ENCODE measurements at regions not wholly inside any gene's neighbourhood (a gene's known extent, or its start where the extent isn't known, plus 50 kb on each side); places are given as distances from the start of the nearest gene placed in this dataset.
"Not testable (repeated sequence)": the region's sequence is repeated elsewhere in the genome, so short reads cannot be mapped to it uniquely, and the experiment has no call there.

GRCh38 chr1:58183286-58183685, 363.2 kb downstream of the OMA1 start:
- no peak for TF ChIP-seq CTCF (IDR thresholded peaks at IDR 0.05; ENCODE audit: insufficient read depth, low read depth, low read length)
- no peaks in the 10 kb centered on the region for H3K27me3 ChIP-seq (ENCODE audit: insufficient read depth, low read length)
- DNase-seq (ENCODE audit: low read depth) = no peak
- H3K27me3 Mint-ChIP-seq (ENCODE audit: low read depth, unreplicated experiment) = no peaks in the 10 kb centered on the region
- no peak overlapping the region for H3K27ac Mint-ChIP-seq (ENCODE audit: unreplicated experiment)
- no peaks in the 10 kb centered on the region for H3K4me1 Mint-ChIP-seq (ENCODE audit: low read depth, unreplicated experiment)
- no peak overlapping the region for H2AFZ ChIP-seq (ENCODE audit: low read depth, low read length)
- no peaks in the 10 kb centered on the region for H3K9me3 ChIP-seq (ENCODE audit: insufficient read depth, low read depth, low read length)
- H3K4me2 ChIP-seq (ENCODE audit: low read length) = no peak overlapping the region
- H3K36me3 Mint-ChIP-seq (ENCODE audit: low read depth, unreplicated experiment) = no peaks in the 10 kb centered on the region
- H3K4me3 Mint-ChIP-seq (ENCODE audit: unreplicated experiment) = no peak overlapping the region
- no peak overlapping the region for H3K9ac ChIP-seq (ENCODE audit: low read length)
- FAIRE-seq = no peak
- no peak overlapping the region for H3K4me3 ChIP-seq (ENCODE audit: insufficient read depth, low read depth, low read length)
- H3K79me2 ChIP-seq (ENCODE audit: insufficient read depth, low read length) = no peaks in the 10 kb centered on the region
- no peaks in the 10 kb centered on the region for H3K4me1 ChIP-seq (ENCODE audit: insufficient read depth, low read length)
- H4K20me1 ChIP-seq (ENCODE audit: insufficient read depth, low read length) = no peaks in the 10 kb centered on the region
- no peaks in the 10 kb centered on the region for H3K9me3 Mint-ChIP-seq (ENCODE audit: unreplicated experiment)
- H3K27ac ChIP-seq (ENCODE audit: low read depth, low read length) = no peak overlapping the region
- no peaks in the 10 kb centered on the region for H3K36me3 ChIP-seq (ENCODE audit: insufficient read depth, low read length)

GRCh38 chr1:58180537-58180936, 366.0 kb downstream of the OMA1 start:
- TF ChIP-seq CTCF (IDR thresholded peaks at IDR 0.05; ENCODE audit: insufficient read depth, low read depth, low read length) = no peak
- TF ChIP-seq EZH2 (IDR thresholded peaks at IDR 0.05; ENCODE audit: insufficient read depth, low read length) = no peak
- Mint-ChIP-seq H3K27ac (ENCODE audit: unreplicated experiment) (no peak overlapping the region), H3K4me1 (ENCODE audit: low read depth, unreplicated experiment) (no peaks in the 10 kb centered on the region), H3K9me3 (ENCODE audit: unreplicated experiment) (no peaks in the 10 kb centered on the region), H3K4me3 (ENCODE audit: unreplicated experiment) (no peak overlapping the region), H3K27me3 (ENCODE audit: low read depth, unreplicated experiment) (peaks cover 2% of the 10 kb centered on the region), H3K36me3 (ENCODE audit: low read depth, unreplicated experiment) (no peaks in the 10 kb centered on the region)
- no peaks in the 10 kb centered on the region for H3K79me2 ChIP-seq (ENCODE audit: insufficient read depth, low read length)
- H3K9ac ChIP-seq (ENCODE audit: low read length) = no peak overlapping the region
- no peak overlapping the region for H3K4me3 ChIP-seq (ENCODE audit: insufficient read depth, low read depth, low read length)
- H3K27me3 ChIP-seq (ENCODE audit: insufficient read depth, low read length) = no peaks in the 10 kb centered on the region
- H4K20me1 ChIP-seq (ENCODE audit: insufficient read depth, low read length) = no peaks in the 10 kb centered on the region
- no peak overlapping the region for H2AFZ ChIP-seq (ENCODE audit: low read depth, low read length)
- H3K4me2 ChIP-seq (ENCODE audit: low read length) = no peak overlapping the region
- H3K27ac ChIP-seq (ENCODE audit: low read depth, low read length) = no peak overlapping the region
- H3K36me3 ChIP-seq (ENCODE audit: insufficient read depth, low read length) = no peaks in the 10 kb centered on the region
- H3K9me3 ChIP-seq (ENCODE audit: insufficient read depth, low read depth, low read length) = no peaks in the 10 kb centered on the region
- DNase-seq (ENCODE audit: low read depth) (no peak), FAIRE-seq (no peak)
- H3K4me1 ChIP-seq (ENCODE audit: insufficient read depth, low read length) = no peaks in the 10 kb centered on the region

DNA sequence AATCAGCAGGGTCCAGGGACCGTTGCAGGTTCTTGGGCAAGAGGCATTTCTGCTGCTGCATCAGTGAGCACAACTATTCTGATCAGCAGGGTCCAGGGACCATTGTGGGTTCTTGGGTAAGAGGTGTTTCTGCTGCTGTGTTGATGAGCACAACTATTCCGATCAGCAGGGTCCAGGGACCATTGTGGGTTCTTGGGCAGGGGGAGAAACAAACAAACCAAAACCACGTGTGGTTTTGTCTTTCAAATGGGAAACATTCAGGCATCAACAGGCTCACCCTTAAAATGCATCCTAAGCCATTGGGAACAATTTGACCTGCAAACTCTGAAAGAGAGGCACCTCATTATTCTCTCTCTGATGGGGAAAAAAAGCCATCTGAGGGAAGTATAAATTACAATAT, 377.4 kb downstream of the OMA1 start:
- H3K4me1 Mint-ChIP-seq (ENCODE audit: low read depth, unreplicated experiment); H3K9me3 ChIP-seq (ENCODE audit: insufficient read depth, low read depth, low read length); H3K27ac Mint-ChIP-seq (ENCODE audit: unreplicated experiment); FAIRE-seq; H3K9ac ChIP-seq (ENCODE audit: low read length); H3K36me3 Mint-ChIP-seq (ENCODE audit: low read depth, unreplicated experiment); H2AFZ ChIP-seq (ENCODE audit: low read depth, low read length); H3K27ac ChIP-seq (ENCODE audit: low read depth, low read length); H3K4me1 ChIP-seq (ENCODE audit: insufficient read depth, low read length); H4K20me1 ChIP-seq (ENCODE audit: insufficient read depth, low read length); H3K4me2 ChIP-seq (ENCODE audit: low read length); DNase-seq (ENCODE audit: low read depth); H3K27me3 ChIP-seq (ENCODE audit: insufficient read depth, low read length); H3K4me3 Mint-ChIP-seq (ENCODE audit: unreplicated experiment); H3K4me3 ChIP-seq (ENCODE audit: insufficient read depth, low read depth, low read length); H3K36me3 ChIP-seq (ENCODE audit: insufficient read depth, low read length); H3K79me2 ChIP-seq (ENCODE audit: insufficient read depth, low read length): not testable (repeated sequence)
- Mint-ChIP-seq H3K9me3 (ENCODE audit: unreplicated experiment) (peaks cover 10% of the 10 kb centered on the region), H3K27me3 (ENCODE audit: low read depth, unreplicated experiment) (peaks cover 14% of the 10 kb centered on the region)

- not testable (repeated sequence) for FAIRE-seq; H3K4me3 ChIP-seq (ENCODE audit: insufficient read depth, low read depth, low read length); H2AFZ ChIP-seq (ENCODE audit: low read depth, low read length); H3K9me3 ChIP-seq (ENCODE audit: insufficient read depth, low read depth, low read length); H3K4me1 Mint-ChIP-seq (ENCODE audit: low read depth, unreplicated experiment); H3K36me3 Mint-ChIP-seq (ENCODE audit: low read depth, unreplicated experiment); H3K27ac Mint-ChIP-seq (ENCODE audit: unreplicated experiment); H4K20me1 ChIP-seq (ENCODE audit: insufficient read depth, low read length); DNase-seq (ENCODE audit: low read depth); H3K9ac ChIP-seq (ENCODE audit: low read length); H3K4me1 ChIP-seq (ENCODE audit: insufficient read depth, low read length); H3K4me2 ChIP-seq (ENCODE audit: low read length); H3K4me3 Mint-ChIP-seq (ENCODE audit: unreplicated experiment); H3K36me3 ChIP-seq (ENCODE audit: insufficient read depth, low read length); H3K27ac ChIP-seq (ENCODE audit: low read depth, low read length); H3K27me3 ChIP-seq (ENCODE audit: insufficient read depth, low read length); H3K79me2 ChIP-seq (ENCODE audit: insufficient read depth, low read length)
- Mint-ChIP-seq H3K9me3 (ENCODE audit: unreplicated experiment) (peaks cover 10% of the 10 kb centered on the region), H3K27me3 (ENCODE audit: low read depth, unreplicated experiment) (peaks cover 14% of the 10 kb centered on the region)
Measured at GRCh38 chr1:58167131-58167530, 379.4 kb downstream of the OMA1 start.

All from astrocyte (in vitro differentiated cells and primary cell).